Gastroesophageal sphincter (tissue), 3 donors: ENCODE measurements at regions not wholly inside any gene's neighbourhood (a gene's known extent, or its start where the extent isn't known, plus 50 kb on each side); places are given as distances from the start of the nearest gene placed in this dataset.

ENCODE experiments used
- CTCF ChIP-seq, 4 experiments: fragments of 200-600 bp in 2 of 4; fragments of 450-650 bp in 2 of 4; sonication (generic) in 1 of 4; IDR thresholded peaks; one replicate each; pipeline ENCODE4 v1.5.1; 2017 to 2019; ENCODE audit warnings: antibody characterized with exemption in 4 of 4, mild to moderate bottlenecking in 2 of 4, moderate library complexity in 2 of 4
- POLR2A ChIP-seq, 2 donors: fragments of 450-650 bp; IDR thresholded peaks; one replicate each; pipeline ENCODE4 v1.6.1; 2017; ENCODE audit warnings: antibody characterized with exemption in 2 of 2, mild to moderate bottlenecking in 2 of 2, moderate library complexity in 1 of 2

- TF ChIP-seq CTCF (IDR thresholded peaks at IDR 0.05) (no peak), POLR2A (IDR thresholded peaks at IDR 0.05) (no peak)
These were observed 71.6 kb upstream of the CLCN4 start for GRCh38 chrX:10085223-10085622.
